Tibial nerve (tissue), 4 donors: ENCODE measurements at regions not wholly inside any gene's neighbourhood (a gene's known extent, or its start where the extent isn't known, plus 50 kb on each side); places are given as distances from the start of the nearest gene placed in this dataset.

Experiments
- DNase-seq, 2 donors: peaks; one replicate each; pipeline ENCODE4 v3.0.0-alpha.2; 2019; ENCODE audit warnings: low spot score in 2 of 2
- H3K27ac ChIP-seq, 4 donors: fragments of 200-600 bp; sonication (generic) in 3 of 4; one replicate each; pipeline ENCODE4 v1.5.1; 2017 to 2019; ENCODE audit warnings: mild to moderate bottlenecking in 1 of 4
- H3K27me3 ChIP-seq, 2 donors: fragments of 200-600 bp; sonication (generic) in 1 of 2; one replicate each; pipeline versions ENCODE4 v1.5.1 to v1.6.0; 2017 to 2019
- H3K36me3 ChIP-seq, 3 donors: fragments of 200-600 bp; sonication (generic); one replicate each; pipeline ENCODE4 v1.5.1; 2018 to 2019
- H3K4me1 ChIP-seq, 4 donors: fragments of 200-600 bp; sonication (generic) in 3 of 4; one replicate each; pipeline ENCODE4 v1.5.1; 2017 to 2019
- H3K4me3 ChIP-seq, 4 donors: fragments of 200-600 bp; sonication (generic) in 3 of 4; one replicate each; pipeline ENCODE4 v1.5.1; 2017 to 2019; ENCODE audit warnings: mild to moderate bottlenecking in 1 of 4, moderate library complexity in 1 of 4
- H3K9me3 ChIP-seq, 4 donors: fragments of 200-600 bp; sonication (generic) in 3 of 4; one replicate each; pipeline ENCODE4 v1.5.1; 2017 to 2019
- EP300 ChIP-seq, 2 donors: sonication (generic); formaldehyde crosslinking; IDR thresholded peaks; one replicate each; pipeline ENCODE4 v1.6.1; 2017; ENCODE audit warnings: antibody characterized with exemption in 2 of 2, mild to moderate bottlenecking in 1 of 2
- POLR2A ChIP-seq, 2 donors: fragments of 450-650 bp; IDR thresholded peaks; one replicate each; pipeline ENCODE4 v1.6.1; 2017; ENCODE audit warnings: antibody characterized with exemption in 2 of 2, mild to moderate bottlenecking in 2 of 2, moderate library complexity in 2 of 2
- WGBS, 2 donors: methylation state at CpG; one replicate each; pipeline ENCODE4 v1.1.5; 2018; 5-methylcytosine and 5-hydroxymethylcytosine counted together
- TF ChIP-seq, protein P1 (sequence below), 5 experiments: fragments of 200-600 bp in 3 of 5; fragments of 450-650 bp in 2 of 5; sonication (generic) in 3 of 5; IDR thresholded peaks; one replicate each; pipeline ENCODE4 v1.5.1; 2016 to 2019; ENCODE audit warnings: antibody characterized with exemption in 5 of 5, mild to moderate bottlenecking in 3 of 5, moderate library complexity in 2 of 5

DNA sequence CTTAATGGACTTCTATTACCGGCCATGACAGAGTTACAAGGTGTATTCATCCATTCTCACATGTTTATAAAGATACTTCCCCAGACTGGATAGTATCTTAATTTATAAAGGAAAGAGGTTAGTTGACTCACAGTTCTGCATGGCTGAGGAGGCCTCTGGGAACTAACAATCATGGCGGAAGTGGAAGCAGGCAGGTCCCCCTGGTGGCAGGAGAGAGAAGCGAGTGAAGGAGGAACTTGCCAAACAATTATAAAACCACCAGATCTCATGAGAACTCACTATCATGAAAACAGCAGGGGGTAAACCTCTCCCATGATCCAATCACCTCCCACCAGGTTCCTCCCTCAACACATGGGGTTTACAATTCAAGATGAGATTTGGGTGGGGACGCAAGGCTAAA lies 170.0 kb upstream of the PDGFD start:
- Histone ChIP-seq H3K9me3 (no peaks in the 10 kb centered on the region), H3K4me1 (peaks cover 0 to 10% (median 0%) of the 10 kb centered on the region in 4 donors), H3K27ac (no peak overlapping the region), H3K27me3 (no peaks in the 10 kb centered on the region), H3K4me3 (no peak overlapping the region), H3K36me3 (no peaks in the 10 kb centered on the region)
- 95 to 97% methylated on average over 4 of the region's 4 CpGs for WGBS, 2 donors
- no peak for DNase-seq
- TF ChIP-seq, protein P1, sequence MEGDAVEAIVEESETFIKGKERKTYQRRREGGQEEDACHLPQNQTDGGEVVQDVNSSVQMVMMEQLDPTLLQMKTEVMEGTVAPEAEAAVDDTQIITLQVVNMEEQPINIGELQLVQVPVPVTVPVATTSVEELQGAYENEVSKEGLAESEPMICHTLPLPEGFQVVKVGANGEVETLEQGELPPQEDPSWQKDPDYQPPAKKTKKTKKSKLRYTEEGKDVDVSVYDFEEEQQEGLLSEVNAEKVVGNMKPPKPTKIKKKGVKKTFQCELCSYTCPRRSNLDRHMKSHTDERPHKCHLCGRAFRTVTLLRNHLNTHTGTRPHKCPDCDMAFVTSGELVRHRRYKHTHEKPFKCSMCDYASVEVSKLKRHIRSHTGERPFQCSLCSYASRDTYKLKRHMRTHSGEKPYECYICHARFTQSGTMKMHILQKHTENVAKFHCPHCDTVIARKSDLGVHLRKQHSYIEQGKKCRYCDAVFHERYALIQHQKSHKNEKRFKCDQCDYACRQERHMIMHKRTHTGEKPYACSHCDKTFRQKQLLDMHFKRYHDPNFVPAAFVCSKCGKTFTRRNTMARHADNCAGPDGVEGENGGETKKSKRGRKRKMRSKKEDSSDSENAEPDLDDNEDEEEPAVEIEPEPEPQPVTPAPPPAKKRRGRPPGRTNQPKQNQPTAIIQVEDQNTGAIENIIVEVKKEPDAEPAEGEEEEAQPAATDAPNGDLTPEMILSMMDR (IDR thresholded peaks at IDR 0.05): peak in 1 of 5 experiments; percentile 17
- no peak for TF ChIP-seq EP300 (IDR thresholded peaks at IDR 0.05)

DNA sequence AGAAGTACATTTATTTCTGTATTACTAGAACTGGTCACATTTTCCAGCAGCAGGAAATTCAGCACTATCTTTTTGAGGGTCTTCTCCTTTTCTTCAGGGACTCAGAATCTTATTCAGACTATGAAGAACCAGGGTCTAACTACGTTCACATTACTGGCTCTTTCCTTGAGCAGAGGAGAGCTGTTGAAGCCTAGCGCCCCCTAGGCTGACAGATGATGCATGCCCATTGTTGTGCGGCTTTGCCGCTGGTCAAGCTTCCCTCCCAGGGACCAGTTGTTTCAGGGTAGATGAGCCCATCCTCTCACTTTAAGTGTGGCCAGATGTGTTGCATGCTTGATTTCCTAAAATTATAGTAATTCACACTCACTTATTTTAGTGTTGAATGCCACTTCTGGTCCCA lies 168.2 kb upstream of the PDGFD start:
- H3K36me3 ChIP-seq: no peaks in the 10 kb centered on the region
- 42 to 49% methylated on average over 4 of the region's 4 CpGs for whole genome bisulfite sequencing, 2 donors
- no peaks in the 10 kb centered on the region for H3K9me3 ChIP-seq
- no peak for TF ChIP-seq POLR2A (IDR thresholded peaks at IDR 0.05)
- no peak for TF ChIP-seq EP300 (IDR thresholded peaks at IDR 0.05)
- TF ChIP-seq, protein P1 (IDR thresholded peaks at IDR 0.05): no peak
- no peak overlapping the region for H3K27ac ChIP-seq
- peaks cover 0 to 5% (median 0%) of the 10 kb centered on the region in 4 donors for H3K4me1 ChIP-seq
- no peak for DNase-seq
- no peaks in the 10 kb centered on the region for H3K27me3 ChIP-seq
- H3K4me3 ChIP-seq: no peak overlapping the region

DNA sequence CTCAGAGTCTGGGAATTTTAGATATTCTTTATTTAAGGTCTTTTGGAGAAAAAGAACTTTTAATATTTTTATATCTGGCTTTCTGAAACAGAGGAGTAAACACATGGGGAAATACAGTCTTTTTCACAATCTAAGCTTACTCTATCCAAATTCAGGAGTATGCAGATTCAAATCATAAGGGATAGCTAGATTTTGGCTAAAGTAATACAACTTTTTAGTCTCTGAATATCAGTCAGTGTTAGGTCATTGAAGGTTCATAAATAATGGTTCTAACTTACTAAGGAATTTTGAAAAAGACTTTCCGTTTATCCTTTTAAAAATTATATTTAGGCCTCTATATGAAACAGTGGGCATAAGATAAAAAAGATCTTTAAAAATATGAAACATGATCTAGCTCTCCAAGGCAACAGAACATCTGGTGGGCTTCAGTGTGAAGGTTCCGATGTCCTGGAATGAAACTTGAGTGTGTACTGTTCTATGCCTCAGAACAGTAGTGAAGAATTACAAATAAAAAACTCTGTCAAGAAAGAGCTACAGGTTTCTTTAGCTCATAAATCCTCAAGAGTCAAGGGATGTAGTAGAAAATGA lies 165.2 kb upstream of the PDGFD start:
- Histone ChIP-seq H3K27ac (no peak overlapping the region), H3K27me3 (no peaks in the 10 kb centered on the region), H3K4me3 (no peak overlapping the region), H3K9me3 (no peaks in the 10 kb centered on the region), H3K36me3 (no peaks in the 10 kb centered on the region), H3K4me1 (peaks cover 0 to 3% (median 0%) of the 10 kb centered on the region in 4 donors)
- WGBS, 2 donors: 61 to 69% methylated on average over 2 of the region's 2 CpGs
- TF ChIP-seq, protein P1 (IDR thresholded peaks at IDR 0.05): no peak
- TF ChIP-seq POLR2A (IDR thresholded peaks at IDR 0.05): no peak
- DNase-seq: no peak

DNA sequence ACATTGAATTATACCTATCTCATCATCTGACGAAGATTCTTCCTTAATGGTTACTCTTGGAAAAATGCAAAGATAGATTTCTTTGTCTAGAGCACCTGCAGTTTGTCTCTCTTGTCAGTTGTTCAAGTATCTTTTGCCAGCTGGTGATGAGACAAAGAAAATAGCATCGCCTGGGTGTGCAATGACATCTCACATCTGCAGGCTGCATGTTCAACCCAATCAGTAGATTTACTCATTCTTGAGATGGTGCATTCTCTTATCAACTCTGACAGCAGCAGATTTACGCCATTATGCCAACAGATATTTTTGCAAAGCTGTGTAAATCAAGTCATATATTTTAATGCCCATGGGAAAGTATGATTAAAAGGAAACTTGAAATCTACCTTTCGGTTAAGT lies 164.6 kb upstream of the PDGFD start:
- WGBS, 2 donors: 62 to 78% methylated on average over 4 of the region's 4 CpGs
- H3K4me3 ChIP-seq: no peak overlapping the region
- TF ChIP-seq POLR2A (IDR thresholded peaks at IDR 0.05) (no peak), EP300 (IDR thresholded peaks at IDR 0.05) (no peak)
- TF ChIP-seq, protein P1 (IDR thresholded peaks at IDR 0.05): no peak
- H3K4me1 ChIP-seq: peaks cover 0 to 3% (median 0%) of the 10 kb centered on the region in 4 donors
- no peak overlapping the region for H3K27ac ChIP-seq
- no peaks in the 10 kb centered on the region for H3K27me3 ChIP-seq
- H3K36me3 ChIP-seq: no peaks in the 10 kb centered on the region
- H3K9me3 ChIP-seq: no peaks in the 10 kb centered on the region
- no peak for DNase-seq

DNA sequence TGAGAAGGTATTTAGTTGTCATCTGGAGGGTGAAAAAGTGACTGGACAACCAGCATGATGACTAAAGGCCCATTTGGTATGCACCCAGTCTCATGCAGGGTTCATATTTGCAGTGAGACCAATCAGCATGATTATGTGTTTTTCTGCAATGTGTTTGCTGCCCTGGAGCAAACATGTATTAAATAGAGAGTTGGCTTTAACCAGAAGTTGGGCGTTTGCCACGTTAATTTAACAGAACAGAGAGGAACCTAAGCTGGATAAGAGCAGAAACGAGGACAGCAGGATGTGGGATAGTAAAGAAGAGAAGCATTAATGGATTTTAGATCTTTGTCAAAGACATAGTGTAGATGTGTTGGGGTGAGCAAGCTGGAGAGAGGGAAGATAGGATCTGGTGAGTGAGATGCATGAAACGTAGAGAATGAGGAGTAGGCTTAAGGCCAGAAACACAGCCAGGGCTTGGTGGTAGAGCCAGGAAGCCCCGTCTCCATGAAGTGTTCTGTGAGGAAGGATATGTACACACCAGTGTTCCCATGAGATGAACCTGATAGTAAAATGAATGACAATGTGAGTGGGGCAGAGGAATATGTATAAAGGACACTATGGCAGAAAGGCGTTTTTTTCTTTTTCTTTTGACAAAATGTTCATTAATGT lies 164.0 kb upstream of the PDGFD start:
- H3K27me3 ChIP-seq: no peaks in the 10 kb centered on the region
- H3K36me3 ChIP-seq: no peaks in the 10 kb centered on the region
- no peak for DNase-seq
- peaks cover 0 to 3% (median 0%) of the 10 kb centered on the region in 4 donors for H3K4me1 ChIP-seq
- no peaks in the 10 kb centered on the region for H3K9me3 ChIP-seq
- H3K4me3 ChIP-seq: no peak overlapping the region
- WGBS, 2 donors: 75 to 76% methylated on average over 6 of the region's 6 CpGs
- H3K27ac ChIP-seq: no peak overlapping the region
- TF ChIP-seq EP300 (IDR thresholded peaks at IDR 0.05): no peak
- TF ChIP-seq, protein P1 (IDR thresholded peaks at IDR 0.05): no peak
- TF ChIP-seq POLR2A (IDR thresholded peaks at IDR 0.05): no peak
